ENCODE measurements at regions not wholly inside any gene's neighbourhood (a gene's known extent, or its start where the extent isn't known, plus 50 kb on each side); places are given as distances from the start of the nearest gene placed in this dataset.

- H3K4me3 ChIP-seq (ENCODE audit: low read depth, low read length) = no peak overlapping the region
- no peak for DNase-seq
- ChIA-PET CTCF (no interaction called here), POLR2A (no interaction called here)
- H3K4me1 ChIP-seq = no peaks in the 10 kb centered on the region
- BruUV-seq (replicated peaks) = no TSS peak
- Mint-ChIP-seq H3K36me3 (ENCODE audit: insufficient read depth, unreplicated experiment) (no peaks in the 10 kb centered on the region), H3K27me3 (ENCODE audit: insufficient read depth, unreplicated experiment) (no peaks in the 10 kb centered on the region), H3K4me1 (ENCODE audit: low read depth, unreplicated experiment) (no peaks in the 10 kb centered on the region), H3K27ac (ENCODE audit: unreplicated experiment) (no peak overlapping the region), H3K9me3 (ENCODE audit: unreplicated experiment) (no peaks in the 10 kb centered on the region), H3K4me3 (ENCODE audit: unreplicated experiment) (no peak overlapping the region)
- intact Hi-C loops (cut with micrococcal nuclease; ENCODE audit: unreplicated experiment) = no loop called here
- no peak for TF ChIP-seq CTCF (IDR thresholded peaks at IDR 0.05; ENCODE audit: insufficient read depth in 1 of 2, low read depth in 1 of 2, low read length in 1 of 2, severe bottlenecking in 1 of 2, unreplicated experiment in 1 of 2)
- no peaks in the 10 kb centered on the region for H3K36me3 ChIP-seq (ENCODE audit: control insufficient read depth, insufficient read depth, low read length)
- H3K27me3 ChIP-seq (replicated peaks; ENCODE audit: control insufficient read depth, insufficient read depth, low read length) = no peaks in the 10 kb centered on the region
- no peaks in the 10 kb centered on the region for H3K9me3 ChIP-seq
These were observed 524.7 kb upstream of the CNTNAP5 start for GRCh38 chr2:123500346-123500745.

- no peak overlapping the region for H3K4me3 Mint-ChIP-seq (ENCODE audit: unreplicated experiment)
- POLR2A ChIA-PET = no interaction called here
- no TSS peak for BruUV-seq (replicated peaks)
These were observed 524.1 kb upstream of the CNTNAP5 start for GRCh38 chr2:123500988-123501387.

DNA sequence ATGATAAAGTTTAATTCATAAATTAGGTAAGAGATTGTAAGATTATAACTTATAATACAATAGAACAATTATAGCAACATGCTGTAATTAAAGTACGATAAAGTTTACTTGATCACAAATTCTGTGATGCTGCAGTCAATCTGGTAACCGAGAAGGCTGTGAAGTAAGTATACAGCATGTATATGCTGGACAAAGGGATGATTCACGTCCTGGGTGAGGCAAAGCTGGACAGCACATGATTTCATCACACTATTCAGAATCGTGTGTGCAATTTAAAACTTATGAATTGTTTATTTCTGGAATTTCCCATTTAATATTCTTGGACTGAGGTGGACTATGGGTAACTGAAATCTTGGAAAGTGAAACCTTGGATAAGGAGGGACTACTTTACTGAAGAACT is 522.2 kb upstream of the CNTNAP5 start:
- no peak overlapping the region for H3K4me3 Mint-ChIP-seq (ENCODE audit: unreplicated experiment)
- H3K36me3 ChIP-seq (ENCODE audit: control insufficient read depth, insufficient read depth, low read length) = no peaks in the 10 kb centered on the region
- H3K9me3 Mint-ChIP-seq (ENCODE audit: unreplicated experiment) = no peaks in the 10 kb centered on the region
- H3K27me3 Mint-ChIP-seq (ENCODE audit: insufficient read depth, unreplicated experiment) = no peaks in the 10 kb centered on the region
- H3K27me3 ChIP-seq (replicated peaks; ENCODE audit: control insufficient read depth, insufficient read depth, low read length) = no peaks in the 10 kb centered on the region
- no peak for DNase-seq
- no TSS peak for BruUV-seq (replicated peaks)
- ChIA-PET CTCF (no interaction called here), POLR2A (no interaction called here)
- no peaks in the 10 kb centered on the region for H3K9me3 ChIP-seq
- H3K36me3 Mint-ChIP-seq (ENCODE audit: insufficient read depth, unreplicated experiment) = no peaks in the 10 kb centered on the region
- intact Hi-C loops (cut with micrococcal nuclease; ENCODE audit: unreplicated experiment) = no loop called here
- TF ChIP-seq CTCF (IDR thresholded peaks at IDR 0.05; ENCODE audit: insufficient read depth in 1 of 2, low read depth in 1 of 2, low read length in 1 of 2, severe bottlenecking in 1 of 2, unreplicated experiment in 1 of 2) = no peak
- no peaks in the 10 kb centered on the region for H3K4me1 Mint-ChIP-seq (ENCODE audit: low read depth, unreplicated experiment)
- no peaks in the 10 kb centered on the region for H3K4me1 ChIP-seq
- H3K27ac Mint-ChIP-seq (ENCODE audit: unreplicated experiment) = no peak overlapping the region
- H3K4me3 ChIP-seq (ENCODE audit: low read depth, low read length) = no peak overlapping the region

More at GRCh38 chr2:123500988-123501387, 524.1 kb upstream of the CNTNAP5 start:
- Histone ChIP-seq H3K27me3 (replicated peaks; ENCODE audit: control insufficient read depth, insufficient read depth, low read length) (no peaks in the 10 kb centered on the region), H3K36me3 (ENCODE audit: control insufficient read depth, insufficient read depth, low read length) (no peaks in the 10 kb centered on the region), H3K9me3 (no peaks in the 10 kb centered on the region), H3K4me3 (ENCODE audit: low read depth, low read length) (no peak overlapping the region), H3K4me1 (no peaks in the 10 kb centered on the region)
- H3K27ac Mint-ChIP-seq (ENCODE audit: unreplicated experiment) = no peak overlapping the region
- H3K9me3 Mint-ChIP-seq (ENCODE audit: unreplicated experiment) = no peaks in the 10 kb centered on the region
- intact Hi-C loops (cut with micrococcal nuclease; ENCODE audit: unreplicated experiment) = no loop called here
- no peaks in the 10 kb centered on the region for H3K4me1 Mint-ChIP-seq (ENCODE audit: low read depth, unreplicated experiment)
- CTCF ChIA-PET = no interaction called here
- TF ChIP-seq CTCF (IDR thresholded peaks at IDR 0.05; ENCODE audit: insufficient read depth in 1 of 2, low read depth in 1 of 2, low read length in 1 of 2, severe bottlenecking in 1 of 2, unreplicated experiment in 1 of 2) = no peak
- no peak for DNase-seq
- H3K36me3 Mint-ChIP-seq (ENCODE audit: insufficient read depth, unreplicated experiment) = no peaks in the 10 kb centered on the region
- H3K27me3 Mint-ChIP-seq (ENCODE audit: insufficient read depth, unreplicated experiment) = no peaks in the 10 kb centered on the region

Measured in Caco-2 (cell line).